HG02763 (cell line): ENCODE measurements at regions not wholly inside any gene's neighbourhood (a gene's known extent, or its start where the extent isn't known, plus 50 kb on each side); places are given as distances from the start of the nearest gene placed in this dataset.
"Not testable (repeated sequence)": the region's sequence is repeated elsewhere in the genome, so short reads cannot be mapped to it uniquely, and the experiment has no call there.

Experiments
- ATAC-seq: cut with Tn5 transposase; IDR thresholded peaks from one replicate; pipeline ENCODE4 v1.9.1; 2021; ENCODE audit warnings: mild to moderate bottlenecking, moderate library complexity; ENCODE audit not compliant: unreplicated experiment

GRCh38 chrX:12034741-12035140 is 103.5 kb upstream of the FRMPD4 start:
- ATAC-seq: no peak

GRCh38 chrX:12042615-12043014 is 95.7 kb upstream of the FRMPD4 start:
- no peak for ATAC-seq

GRCh38 chrX:12052109-12052508 is 86.2 kb upstream of the FRMPD4 start:
- no peak for ATAC-seq

GRCh38 chrX:12058087-12058486 is 80.2 kb upstream of the FRMPD4 start:
- no peak for ATAC-seq

GRCh38 chrX:12060489-12061260 is 77.6 kb upstream of the FRMPD4 start:
- ATAC-seq: no peak

GRCh38 chrX:12065251-12065650 is 73.0 kb upstream of the FRMPD4 start:
- no peak for ATAC-seq

GRCh38 chrX:12076046-12076445 is 62.2 kb upstream of the FRMPD4 start:
- no peak for ATAC-seq

GRCh38 chrX:12080265-12080664 is 58.0 kb upstream of the FRMPD4 start:
- ATAC-seq: no peak

GRCh38 chrX:12082959-12083358 is 55.3 kb upstream of the FRMPD4 start:
- not testable (repeated sequence) for ATAC-seq
